MV-4-11 (cell line): ENCODE measurements at regions not wholly inside any gene's neighbourhood (a gene's known extent, or its start where the extent isn't known, plus 50 kb on each side); places are given as distances from the start of the nearest gene placed in this dataset.
"Not testable (repeated sequence)": the region's sequence is repeated elsewhere in the genome, so short reads cannot be mapped to it uniquely, and the experiment has no call there.

ENCODE experiments used
- DNase-seq: peaks from one replicate; lab custom pipeline; 2025; lab: John Stamatoyannopoulos, UW

DNA sequence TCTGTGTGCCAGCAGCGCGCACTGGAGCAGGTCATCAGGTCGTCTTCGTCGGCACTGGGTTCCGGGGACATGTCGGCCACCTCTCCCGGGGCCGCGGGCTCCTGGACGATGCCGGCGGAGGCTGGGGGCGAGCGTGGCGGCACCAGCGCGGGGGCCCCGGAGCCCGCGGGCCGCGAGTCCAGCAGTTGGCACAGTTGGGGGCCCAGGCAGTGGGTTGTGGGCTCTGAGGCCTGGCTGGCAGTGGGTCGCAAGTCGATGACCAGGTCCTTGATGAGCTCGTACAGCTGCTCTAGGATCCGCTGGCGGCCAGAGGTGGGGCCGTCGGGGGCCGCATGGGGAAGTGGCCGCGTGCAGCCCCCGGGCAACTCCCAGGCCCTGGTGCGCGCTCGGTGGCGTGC, 300.5 kb downstream of the CCDC74A start:
- no peak for DNase-seq

DNA sequence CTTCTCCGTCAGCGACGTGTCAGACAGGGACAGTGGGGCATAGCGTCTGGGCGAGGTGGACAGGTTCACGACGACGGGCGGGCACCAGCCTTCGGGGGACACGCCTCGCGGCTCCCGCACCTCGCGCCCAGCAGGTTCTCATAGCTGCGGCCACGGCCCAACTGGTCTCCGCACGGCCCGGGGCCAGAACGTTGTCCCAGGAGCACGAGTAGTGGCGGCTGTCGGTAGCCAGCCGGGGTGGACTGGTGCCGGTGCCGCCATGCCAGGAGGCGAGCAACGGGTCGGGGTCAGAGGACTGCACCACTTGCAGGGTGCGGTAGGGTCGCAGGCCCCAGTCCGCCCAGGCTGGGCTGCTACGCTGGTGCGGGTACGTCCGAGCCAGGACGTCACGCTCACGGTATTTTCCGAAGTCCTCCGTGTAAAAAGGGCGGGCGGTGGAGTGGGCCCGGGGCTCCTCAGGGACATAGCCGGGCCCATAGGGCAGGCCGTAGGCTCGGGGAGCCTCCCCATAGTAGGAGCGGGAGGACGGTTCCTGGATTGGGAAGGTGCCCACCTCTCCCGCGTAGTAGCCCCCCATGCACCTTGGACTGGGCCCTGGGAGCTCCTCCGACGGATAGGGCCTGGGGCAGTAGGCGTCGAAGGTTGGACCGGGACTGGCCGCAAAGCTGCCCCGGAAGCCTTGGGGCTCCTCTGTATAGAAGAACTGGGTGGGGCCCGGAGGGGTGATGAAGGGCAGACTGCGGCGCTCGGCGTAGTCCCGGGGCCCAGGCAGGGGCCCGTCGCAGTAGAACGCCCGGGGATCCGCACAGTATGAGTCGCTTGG, 301.2 kb downstream of the CCDC74A start:
- DNase-seq, result not testable (repeated sequence)

DNA sequence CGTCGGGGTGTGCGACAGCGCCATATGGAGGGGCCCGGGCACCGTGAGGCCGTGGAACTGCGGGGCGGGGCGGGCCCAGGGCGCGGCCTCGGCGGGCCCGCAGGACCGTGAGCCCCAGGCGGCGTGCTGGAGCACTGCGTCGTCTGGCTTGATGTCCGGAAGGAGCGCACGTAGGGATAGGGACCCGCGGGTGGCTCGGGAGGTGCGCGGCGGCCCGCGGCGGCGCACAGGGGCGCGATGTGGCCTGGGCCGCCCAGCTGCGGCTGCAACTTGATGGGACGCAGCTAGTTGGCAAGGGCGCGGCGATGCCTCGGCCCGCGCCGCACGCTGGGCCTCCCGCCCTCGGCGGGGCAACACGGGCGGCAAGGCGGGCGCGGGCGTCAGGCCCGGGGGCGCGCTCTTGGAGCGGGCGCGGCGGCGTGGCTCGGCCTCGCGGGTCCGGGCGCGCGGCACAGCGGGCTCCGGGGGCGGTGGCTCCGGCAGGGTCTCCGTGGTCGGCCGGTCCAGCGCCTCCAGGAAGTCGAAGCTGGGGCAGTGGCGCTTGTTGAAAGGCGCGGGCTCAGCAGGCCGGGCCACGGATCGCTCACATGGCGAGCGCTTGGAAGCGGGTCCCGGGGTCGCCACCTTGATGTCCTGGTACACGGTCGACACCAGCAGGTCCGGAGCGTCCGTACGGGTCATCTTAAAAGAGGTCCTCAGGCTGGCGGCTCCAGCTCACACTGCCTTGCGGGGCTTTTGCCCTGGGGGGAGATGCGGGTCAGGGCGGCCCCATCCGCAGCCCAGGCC, 302.0 kb downstream of the CCDC74A start:
- not testable (repeated sequence) for DNase-seq

DNA sequence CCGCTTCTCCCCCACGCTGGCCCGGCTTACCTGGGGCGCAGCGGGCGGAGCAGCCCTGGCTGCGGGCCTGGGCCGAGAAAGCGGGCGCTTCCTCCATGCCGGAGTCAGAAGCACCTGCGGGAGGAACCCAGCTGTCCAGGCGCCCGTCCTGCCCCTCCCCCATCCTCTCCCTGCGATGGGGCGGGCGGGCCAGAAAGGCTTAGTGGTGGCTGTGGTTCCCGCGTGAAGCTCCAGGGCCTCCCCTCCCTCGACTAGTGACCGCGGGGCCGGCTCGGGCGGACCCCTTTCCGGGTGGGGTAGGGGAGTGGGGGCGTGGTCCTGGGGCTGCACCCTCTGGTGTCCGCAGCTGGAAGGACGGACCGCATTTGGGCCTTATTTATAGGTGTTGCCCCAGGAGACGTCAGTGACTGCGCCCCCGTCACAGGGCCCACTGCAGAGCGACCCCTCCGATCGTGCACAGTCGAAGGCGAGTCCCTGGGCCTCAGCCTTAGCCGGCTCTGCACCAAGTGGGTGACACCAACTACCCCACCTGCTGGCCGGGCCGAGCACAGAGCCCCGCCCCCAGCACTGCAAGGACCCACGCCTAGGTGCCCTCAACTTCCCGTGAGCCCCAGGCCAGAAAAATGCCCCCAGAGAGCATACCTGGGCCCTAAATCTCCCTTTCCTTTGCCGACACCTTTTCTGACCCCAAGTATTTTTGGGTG, 302.7 kb downstream of the CCDC74A start:
- not testable (repeated sequence) for DNase-seq

DNA sequence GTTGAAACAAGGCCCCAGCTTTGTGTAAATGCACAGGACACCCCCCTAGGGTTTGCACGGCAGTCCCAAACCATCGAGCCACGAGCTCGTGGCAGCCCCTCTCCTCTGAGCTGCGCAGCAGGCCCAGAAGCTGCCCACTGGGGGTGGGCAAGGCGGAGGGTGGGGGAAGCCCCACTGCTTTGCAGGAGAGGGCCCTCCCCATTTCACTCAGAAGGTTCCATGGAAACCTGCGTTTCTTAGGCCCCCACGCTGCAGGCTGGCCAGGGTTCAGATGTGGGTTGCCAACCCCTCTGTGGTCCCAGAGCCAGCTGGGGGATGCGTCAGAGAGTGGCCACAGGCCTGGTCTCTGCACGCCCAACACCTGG, 303.2 kb downstream of the CCDC74A start:
- not testable (repeated sequence) for DNase-seq

DNA sequence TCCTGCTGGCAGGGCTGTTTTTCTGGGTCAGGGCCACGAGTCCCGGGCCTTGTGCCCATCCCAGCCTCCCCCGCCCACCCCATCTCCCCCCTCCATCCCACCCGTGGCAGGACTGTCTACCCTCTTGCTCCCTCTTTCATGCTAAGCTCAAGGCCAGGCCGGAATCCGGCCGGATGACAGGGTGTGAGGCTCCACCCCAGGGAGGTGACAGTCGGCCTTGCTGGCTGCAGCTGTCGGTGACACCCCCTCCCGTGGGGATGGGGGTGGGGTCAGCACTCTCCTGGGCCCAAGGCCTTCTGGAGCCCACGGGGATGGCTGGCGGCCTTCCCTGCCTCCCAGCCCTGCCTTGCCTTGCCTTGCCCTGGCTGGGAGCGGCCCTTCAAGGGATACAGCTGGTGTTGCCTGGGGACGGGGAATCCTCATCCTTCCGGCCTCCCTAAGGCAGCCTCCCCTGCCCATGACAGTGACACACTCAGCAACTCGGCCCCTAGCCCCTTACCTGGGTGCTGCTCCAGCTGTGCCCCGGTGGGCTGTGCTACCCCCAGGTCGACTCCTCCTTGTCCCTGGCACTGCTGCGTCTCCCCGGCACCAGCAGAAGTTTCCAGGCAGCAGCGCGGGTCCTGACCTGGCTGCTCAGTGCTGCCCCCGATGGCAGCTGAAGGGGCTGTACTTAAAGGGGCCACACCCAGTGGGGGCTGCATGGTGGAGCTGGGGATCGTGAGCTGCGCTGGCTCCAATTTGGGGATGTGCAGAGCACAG, 303.9 kb downstream of the CCDC74A start:
- DNase-seq, result not testable (repeated sequence)

DNA sequence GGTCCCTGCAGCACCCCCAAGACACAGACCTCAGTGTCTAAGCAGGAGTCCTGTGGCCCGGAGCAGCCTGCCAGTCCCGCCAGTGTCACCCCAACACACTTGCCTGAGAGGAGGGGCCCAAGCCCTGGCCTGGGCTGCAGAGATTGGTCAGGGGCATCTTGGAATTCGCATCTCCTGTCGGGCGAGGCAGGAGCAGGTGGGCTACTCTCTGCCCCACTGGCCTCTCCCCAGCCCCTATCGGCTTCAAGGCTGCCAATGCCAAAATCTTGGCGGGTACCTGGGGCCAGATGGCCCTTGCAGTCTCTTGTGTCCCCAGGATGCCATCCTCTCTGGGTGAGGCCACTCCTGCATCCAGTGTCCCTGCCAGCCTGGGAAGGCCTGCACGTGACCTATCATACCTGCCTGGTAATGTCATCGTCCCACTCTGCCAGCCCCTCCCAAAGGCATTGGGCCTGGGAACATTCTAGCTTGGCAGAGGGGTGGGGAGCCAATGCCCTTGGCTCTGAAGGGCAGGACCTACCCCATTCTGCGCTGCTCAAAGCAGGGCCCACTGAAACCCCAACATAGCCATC, 304.6 kb downstream of the CCDC74A start:
- not testable (repeated sequence) for DNase-seq

DNA sequence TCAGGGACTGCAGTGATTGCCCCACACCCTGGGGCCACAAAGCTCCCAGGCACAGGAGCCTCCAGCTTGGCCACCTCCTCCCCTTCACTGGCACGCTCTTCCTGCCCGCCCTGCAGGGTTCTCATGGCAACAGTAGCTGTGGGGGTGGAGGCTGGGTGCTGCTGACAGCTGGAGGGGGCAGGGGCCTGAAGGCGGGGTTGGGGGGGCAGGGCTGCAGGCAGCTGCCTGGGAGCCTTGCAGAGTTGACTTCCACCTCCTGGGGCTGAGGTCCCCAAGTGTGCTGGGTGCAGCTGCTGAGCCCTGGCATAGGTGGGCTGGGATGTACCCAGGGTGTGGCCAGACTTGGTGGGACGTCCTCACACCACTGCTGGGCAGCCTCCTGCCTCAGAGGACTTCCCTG, 305.2 kb downstream of the CCDC74A start:
- DNase-seq, result not testable (repeated sequence)

DNA sequence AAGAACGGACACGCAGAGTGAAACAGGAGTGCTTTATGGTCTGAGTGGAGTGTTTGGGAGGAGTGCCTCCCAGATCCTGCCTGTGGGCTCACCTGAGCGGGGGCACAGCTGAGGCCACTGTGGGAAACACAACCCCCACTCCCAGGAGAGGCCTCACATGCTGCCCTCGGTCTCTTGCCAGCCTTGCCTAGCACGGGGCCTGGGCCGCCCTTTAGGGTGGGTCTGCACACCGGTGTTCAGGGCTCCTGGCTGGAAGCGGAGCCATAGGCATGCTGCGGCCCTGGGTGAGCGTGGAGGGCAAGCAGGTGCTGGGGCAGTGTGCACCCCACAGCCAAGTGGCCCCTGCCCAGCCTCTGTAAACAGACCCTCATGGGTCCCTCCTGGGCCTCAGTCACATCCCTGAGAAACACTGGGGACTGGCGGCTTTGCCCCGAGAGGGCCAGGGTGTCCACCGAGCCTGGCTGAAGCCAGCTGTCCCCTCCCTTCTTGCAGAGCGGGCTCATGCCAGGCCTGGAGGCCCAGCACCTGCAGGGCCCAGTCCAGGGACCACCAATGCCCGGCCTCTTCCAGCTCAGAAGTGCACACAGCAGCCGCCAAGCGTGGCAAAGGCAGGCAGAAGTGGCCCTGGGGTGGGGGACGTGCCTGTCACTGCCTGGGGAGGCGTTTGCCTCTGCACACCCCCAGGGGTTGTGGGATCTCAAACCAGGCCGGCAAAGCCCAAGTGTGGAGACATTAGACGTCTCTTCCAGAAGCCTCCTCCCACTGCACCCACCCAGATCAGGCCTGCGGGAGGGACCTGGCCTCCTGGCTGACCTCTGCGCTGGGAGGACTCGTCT, 305.9 kb downstream of the CCDC74A start:
- DNase-seq, result not testable (repeated sequence)

DNA sequence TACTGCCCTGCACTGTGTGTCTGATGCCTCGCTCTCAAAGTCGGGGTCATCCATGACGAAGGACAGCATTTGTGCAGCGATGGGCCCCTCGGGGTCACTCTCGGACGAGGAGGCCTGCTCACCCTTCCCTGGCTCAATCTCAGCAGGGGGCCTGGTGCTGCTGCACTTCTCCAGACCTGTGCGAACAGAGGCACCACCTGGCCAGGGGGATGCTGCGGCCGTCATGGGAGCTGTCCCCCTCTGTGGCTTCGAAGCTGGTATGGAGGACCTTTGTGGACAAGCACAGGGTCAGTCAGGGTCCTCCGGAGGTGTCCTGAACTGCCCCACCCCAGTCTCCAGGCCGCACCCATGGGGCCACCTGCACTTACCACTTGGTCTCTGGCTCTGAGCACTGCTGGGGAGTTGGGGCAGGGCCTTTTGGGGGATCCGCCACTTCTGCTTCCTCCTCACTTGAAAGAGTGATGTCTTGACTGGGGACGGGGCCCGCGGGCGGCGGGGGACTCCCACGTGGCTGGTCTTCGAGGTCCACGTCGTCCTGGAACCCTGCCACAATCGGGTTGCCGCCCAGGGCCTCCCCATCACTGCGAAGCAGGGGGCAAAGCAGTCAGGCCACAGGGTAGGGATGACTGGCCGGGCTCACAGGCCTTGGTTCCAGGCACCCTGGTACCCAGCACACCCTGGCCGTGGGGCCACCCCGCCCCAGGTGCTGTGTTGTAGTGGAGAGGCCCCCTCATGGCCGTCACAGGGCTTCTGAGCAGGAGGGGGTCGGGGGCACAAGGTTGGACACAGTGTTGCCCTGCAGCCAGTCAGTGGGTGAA, 306.7 kb downstream of the CCDC74A start:
- DNase-seq, result not testable (repeated sequence)

DNA sequence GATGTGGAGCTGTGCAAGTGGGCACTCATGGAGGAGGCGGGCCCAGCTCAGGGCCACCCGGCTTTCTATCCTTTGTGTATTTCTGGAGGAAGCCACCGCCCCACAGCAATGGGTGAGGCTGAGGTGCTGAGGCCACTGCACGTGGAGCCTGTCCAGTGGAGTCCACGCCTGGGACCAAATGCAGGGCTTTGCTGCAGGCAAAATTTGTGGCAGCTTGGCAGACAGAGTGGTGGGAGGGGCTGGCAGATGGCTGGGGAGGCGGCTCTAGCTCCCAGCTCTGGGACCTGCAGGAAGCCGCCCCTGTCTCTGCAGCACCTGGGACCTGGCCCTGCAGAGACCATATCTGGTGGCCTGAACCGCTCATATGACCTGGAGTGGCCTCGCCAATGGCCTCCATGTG, 307.3 kb downstream of the CCDC74A start:
- DNase-seq, result not testable (repeated sequence)

DNA sequence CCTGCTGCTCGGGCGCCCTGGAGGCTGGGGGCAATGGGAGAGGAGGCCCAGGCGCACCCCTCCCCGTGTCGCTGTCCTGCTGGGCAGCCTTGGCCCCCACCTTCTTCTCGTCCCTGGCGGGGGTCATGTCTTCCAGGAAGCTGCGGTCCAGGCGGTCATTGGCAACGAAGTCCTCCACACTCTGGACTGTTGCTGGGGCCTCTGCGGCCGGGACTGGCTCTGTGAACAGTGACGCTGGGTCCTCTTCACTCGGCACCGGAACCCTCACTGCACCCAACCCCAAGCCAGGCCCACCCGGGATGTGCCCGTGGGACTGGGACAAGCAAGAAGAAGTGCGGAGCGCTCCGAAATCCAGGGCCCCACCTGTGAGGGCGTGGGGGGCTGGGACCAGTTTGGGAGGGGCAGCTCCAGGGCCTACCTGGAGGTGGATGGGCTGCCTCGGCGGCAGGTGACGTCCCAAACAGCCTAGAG, 308.0 kb downstream of the CCDC74A start:
- DNase-seq, result no peak

DNA sequence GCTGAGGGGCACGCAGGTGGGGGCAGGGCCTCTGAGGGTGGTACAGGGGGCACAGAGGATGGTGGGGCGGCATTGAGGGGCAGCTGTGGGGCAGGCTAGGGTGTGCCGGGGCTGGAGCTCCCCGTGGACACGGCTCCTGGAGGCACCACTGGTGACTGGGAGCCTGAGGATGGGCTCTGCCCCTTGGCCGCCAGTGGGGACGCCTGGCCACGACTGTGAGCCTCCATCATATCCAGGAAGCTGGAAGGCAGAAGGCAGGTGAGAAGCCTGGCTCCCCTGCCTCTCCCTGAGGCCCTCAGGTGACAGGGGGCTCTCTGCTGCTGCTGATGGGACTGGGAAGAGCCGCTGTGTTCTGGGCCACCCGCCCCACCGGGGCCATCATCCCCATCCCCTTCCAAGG, 308.4 kb downstream of the CCDC74A start:
- not testable (repeated sequence) for DNase-seq

DNA sequence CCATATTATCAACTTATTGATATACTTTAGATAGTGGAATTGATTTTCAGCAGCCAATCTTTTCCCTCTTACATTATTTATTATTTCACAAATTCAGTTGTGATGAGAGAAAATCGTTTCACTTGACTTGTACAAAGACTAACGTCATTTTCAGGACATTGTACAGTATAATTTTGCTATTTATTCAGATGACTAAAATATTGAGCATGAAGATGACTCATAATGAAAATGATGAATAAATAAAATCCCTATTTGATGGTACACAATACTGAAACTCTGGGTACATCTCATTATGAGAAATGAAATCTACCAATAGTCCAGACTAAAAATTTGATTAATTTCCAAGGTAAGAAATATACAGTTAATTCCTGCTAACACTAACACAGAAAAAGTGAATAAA, 316.4 kb downstream of the CCDC74A start:
- DNase-seq, result not testable (repeated sequence)

DNA sequence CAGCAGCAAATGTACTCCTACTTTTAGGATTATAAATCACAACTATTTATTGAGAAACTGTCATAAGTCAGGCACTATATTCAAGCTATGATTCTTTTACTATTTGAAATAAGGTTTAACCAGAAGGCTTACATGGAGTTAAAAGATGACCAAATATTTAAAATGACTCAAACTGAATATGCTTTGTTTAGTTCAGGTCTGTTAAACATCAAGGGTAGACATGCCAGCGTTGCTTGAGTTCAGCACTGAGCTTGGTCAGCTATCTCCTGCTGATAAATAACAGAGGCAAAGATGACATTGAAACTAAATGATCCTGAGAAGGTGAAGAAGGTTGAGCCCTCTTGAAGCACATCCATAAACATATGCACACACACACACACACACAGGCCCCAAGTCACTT, 305.6 kb downstream of the ANKRD30BL start:
- DNase-seq, result not testable (repeated sequence)

DNA sequence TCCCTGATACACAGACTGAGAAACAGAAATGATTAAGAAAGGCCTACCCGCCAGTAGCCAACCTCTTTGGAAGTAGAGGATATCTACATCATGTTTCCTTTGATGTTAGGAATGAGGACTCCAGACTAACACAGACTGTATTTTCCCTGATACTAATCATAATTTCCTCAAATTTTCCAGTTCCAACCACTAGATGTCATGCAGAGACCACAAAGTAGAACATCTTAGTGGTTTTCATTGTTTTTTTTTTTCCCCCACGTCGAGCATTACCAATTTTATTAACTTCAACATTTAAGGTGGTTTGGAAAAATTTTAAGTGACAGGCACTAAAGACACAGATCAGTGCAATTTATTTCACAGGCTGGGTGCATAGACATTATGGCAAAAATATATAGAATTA, 303.6 kb downstream of the ANKRD30BL start:
- not testable (repeated sequence) for DNase-seq
